Effector memory CD4-positive, alpha-beta T cell (primary cell): ENCODE measurements at regions not wholly inside any gene's neighbourhood (a gene's known extent, or its start where the extent isn't known, plus 50 kb on each side); places are given as distances from the start of the nearest gene placed in this dataset.

Experiments
- DNase-seq, 3 donors: peaks; one replicate each; pipeline ENCODE4 v3.0.0-alpha.2; 2020
- H3K27ac ChIP-seq: 2 replicates; pipeline ENCODE4 v1.7.0; 2013; ENCODE audit warnings: mild to moderate bottlenecking, low read length, moderate library complexity; ENCODE audit not compliant: insufficient read depth, poor library complexity, severe bottlenecking
- H3K27me3 ChIP-seq: replicated peaks from 2 replicates; pipeline ENCODE4 v1.7.0; 2013; ENCODE audit warnings: mild to moderate bottlenecking, low read length; ENCODE audit not compliant: insufficient read depth, control insufficient read depth, poor library complexity, severe bottlenecking
- H3K36me3 ChIP-seq: 2 replicates; pipeline ENCODE4 v1.7.0; 2013; ENCODE audit warnings: mild to moderate bottlenecking, low read length, moderate library complexity; ENCODE audit not compliant: control insufficient read depth, insufficient read depth
- H3K4me1 ChIP-seq: 2 replicates; pipeline ENCODE4 v1.7.0; 2013; ENCODE audit warnings: low read length, mild to moderate bottlenecking; ENCODE audit not compliant: control insufficient read depth, insufficient read depth, poor library complexity, severe bottlenecking
- H3K4me3 ChIP-seq: 2 replicates; pipeline ENCODE4 v1.7.0; 2013; ENCODE audit warnings: low read length, low read depth, mild to moderate bottlenecking; ENCODE audit not compliant: insufficient read depth, poor library complexity, severe bottlenecking
- H3K9me3 ChIP-seq: 2 replicates; pipeline ENCODE4 v1.7.0; 2013; ENCODE audit warnings: mild to moderate bottlenecking, low read length, moderate library complexity; ENCODE audit not compliant: control insufficient read depth

- no peaks in the 10 kb centered on the region for H3K9me3 ChIP-seq
- H3K36me3 ChIP-seq, result no peaks in the 10 kb centered on the region
- no peaks in the 10 kb centered on the region for H3K4me1 ChIP-seq
- H3K4me3 ChIP-seq, result no peak overlapping the region
- H3K27ac ChIP-seq, result no peak overlapping the region
- no peak for DNase-seq
- H3K27me3 ChIP-seq, result no peaks in the 10 kb centered on the region
Observed at GRCh38 chr11:69934861-69935494, 115.8 kb upstream of the FGF3 start.

DNA sequence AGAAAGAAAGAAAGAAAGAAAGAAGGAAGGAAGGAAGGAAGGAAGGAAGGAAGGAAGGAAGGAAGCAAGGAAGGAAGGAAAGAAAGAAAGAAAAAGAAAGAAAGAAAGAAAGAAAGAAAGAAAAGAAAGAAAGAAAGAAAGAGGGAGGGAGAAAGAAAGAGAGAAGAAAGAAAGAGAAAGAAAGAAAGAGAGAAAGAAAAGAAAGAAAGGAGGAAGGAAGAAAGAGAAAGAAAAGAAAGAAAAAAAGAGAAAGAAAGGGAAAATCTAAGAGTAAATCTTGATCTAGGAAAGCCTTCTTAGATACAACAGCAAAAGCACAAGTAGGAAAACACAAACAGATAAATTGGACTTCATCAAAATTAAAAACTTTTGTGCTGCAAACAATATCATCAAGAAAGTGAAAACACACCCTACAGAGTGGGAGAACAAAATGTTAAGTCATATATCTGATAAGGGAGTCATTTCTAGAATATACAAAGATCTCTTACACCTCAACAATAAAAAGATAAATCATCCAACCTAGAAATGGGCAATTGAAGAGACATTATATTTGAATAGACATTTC lies 116.8 kb upstream of the FGF3 start:
- Histone ChIP-seq H3K4me3 (no peak overlapping the region), H3K4me1 (no peaks in the 10 kb centered on the region), H3K36me3 (no peaks in the 10 kb centered on the region), H3K27me3 (no peaks in the 10 kb centered on the region), H3K27ac (no peak overlapping the region), H3K9me3 (no peaks in the 10 kb centered on the region)
- DNase-seq, result no peak

DNA sequence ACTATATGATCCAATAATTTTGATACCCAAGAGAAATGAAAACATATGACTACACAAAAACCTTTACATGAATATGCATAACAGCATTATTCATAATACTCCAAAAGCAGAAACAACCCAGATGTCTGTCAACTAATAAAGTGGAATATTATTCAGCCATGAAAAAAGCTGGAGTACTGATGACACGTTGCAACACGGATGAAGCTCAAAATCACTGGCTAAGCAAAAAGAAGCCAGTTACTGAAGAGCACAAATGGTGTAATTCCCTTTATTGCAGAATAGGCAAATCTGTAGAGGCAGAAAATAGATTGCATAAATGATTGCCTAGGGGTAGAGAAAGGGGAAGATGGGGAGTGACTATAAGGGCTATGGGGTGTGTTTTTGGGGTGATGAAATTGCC lies 117.6 kb upstream of the FGF3 start:
- no peaks in the 10 kb centered on the region for H3K9me3 ChIP-seq
- H3K4me1 ChIP-seq, result no peaks in the 10 kb centered on the region
- H3K4me3 ChIP-seq, result no peak overlapping the region
- no peak for DNase-seq
- no peaks in the 10 kb centered on the region for H3K36me3 ChIP-seq
- no peaks in the 10 kb centered on the region for H3K27me3 ChIP-seq
- H3K27ac ChIP-seq, result no peak overlapping the region

DNA sequence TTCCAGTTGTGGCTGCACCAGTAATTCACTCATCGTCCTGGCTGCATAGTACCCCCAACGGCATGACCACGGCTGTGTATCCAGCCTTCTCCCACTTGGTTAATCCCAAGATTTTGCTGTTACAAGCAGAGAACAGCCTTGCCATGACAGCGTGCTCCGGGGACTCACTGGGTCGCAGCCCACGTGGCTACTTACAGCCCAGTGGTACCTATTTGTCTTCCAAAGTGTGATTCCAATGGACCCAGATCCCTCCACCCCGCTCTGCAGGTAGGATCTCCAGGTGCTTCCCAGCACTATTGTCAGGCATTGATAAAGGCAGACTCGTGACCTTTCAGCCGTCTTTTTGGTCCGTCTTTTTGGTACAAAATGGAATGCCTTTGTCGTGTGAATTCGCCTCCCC lies 119.0 kb upstream of the FGF3 start:
- Histone ChIP-seq H3K27me3 (peaks cover 4% of the 10 kb centered on the region), H3K4me1 (no peaks in the 10 kb centered on the region), H3K4me3 (no peak overlapping the region), H3K36me3 (no peaks in the 10 kb centered on the region), H3K9me3 (no peaks in the 10 kb centered on the region), H3K27ac (no peak overlapping the region)
- no peak for DNase-seq

DNA sequence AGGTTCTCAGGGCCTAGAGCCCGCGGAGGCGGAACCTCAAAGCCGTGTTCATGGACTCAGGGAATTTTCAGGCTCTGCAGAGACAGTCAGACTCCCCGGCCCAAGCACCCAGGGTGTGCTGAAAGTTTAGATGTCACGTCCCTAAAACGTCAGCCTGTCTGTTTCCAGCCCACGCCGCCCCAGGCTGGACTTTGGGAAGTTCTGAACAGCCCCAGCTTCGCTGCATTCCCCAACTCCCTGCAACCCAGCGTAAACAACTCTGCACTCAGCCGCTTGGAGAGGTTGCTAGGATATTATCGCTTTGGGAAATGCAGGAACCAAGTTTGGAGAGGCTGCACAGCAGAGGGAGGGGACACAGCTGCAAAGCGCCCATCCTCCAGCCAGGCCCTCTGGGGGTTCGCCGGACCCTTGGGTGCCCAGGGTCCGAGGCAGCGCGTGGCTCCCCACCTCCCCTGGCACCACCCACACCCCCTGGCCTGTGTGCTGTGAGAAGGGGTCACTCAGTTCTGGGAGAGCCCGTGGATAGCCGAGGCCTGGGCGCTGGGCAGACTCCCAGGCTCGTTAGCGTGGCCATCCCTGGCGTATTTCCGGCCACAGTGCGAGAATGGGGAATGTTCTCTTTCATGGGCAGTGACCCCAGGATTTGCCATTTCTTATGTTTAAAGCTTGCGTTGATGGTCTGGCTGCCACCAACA lies 120.5 kb upstream of the FGF3 start:
- no peaks in the 10 kb centered on the region for H3K4me1 ChIP-seq
- H3K9me3 ChIP-seq, result no peaks in the 10 kb centered on the region
- H3K27me3 ChIP-seq, result peaks cover 4% of the 10 kb centered on the region
- H3K27ac ChIP-seq, result no peak overlapping the region
- no peak for DNase-seq
- H3K4me3 ChIP-seq, result no peak overlapping the region
- H3K36me3 ChIP-seq, result no peaks in the 10 kb centered on the region

DNA sequence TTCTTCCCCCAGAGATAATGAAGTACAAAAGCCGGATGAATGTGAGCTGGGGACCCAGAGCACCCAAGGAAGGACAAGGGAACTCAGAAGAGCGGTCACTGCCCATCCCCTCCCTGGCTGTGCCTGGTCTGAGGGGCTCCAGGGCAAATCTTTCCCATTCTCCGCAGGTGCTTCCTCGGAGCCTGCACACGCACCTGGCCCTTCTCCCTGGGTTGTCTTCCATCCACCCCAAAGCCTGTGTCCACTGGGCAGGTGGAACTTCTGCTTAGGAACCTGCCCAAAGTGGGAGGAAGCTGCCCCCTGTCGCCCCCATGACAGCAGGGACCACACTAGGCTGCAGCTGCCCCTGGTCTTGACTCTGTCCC lies 121.0 kb upstream of the FGF3 start:
- Histone ChIP-seq H3K27me3 (peaks cover 4% of the 10 kb centered on the region), H3K27ac (no peak overlapping the region), H3K4me3 (no peak overlapping the region), H3K36me3 (no peaks in the 10 kb centered on the region), H3K9me3 (no peaks in the 10 kb centered on the region), H3K4me1 (no peaks in the 10 kb centered on the region)
- DNase-seq, result no peak

- DNase-seq, result no peak
- no peaks in the 10 kb centered on the region for H3K4me1 ChIP-seq
- H3K27me3 ChIP-seq, result peaks cover 4% of the 10 kb centered on the region
- H3K36me3 ChIP-seq, result no peaks in the 10 kb centered on the region
- H3K4me3 ChIP-seq, result no peak overlapping the region
- no peaks in the 10 kb centered on the region for H3K9me3 ChIP-seq
- no peak overlapping the region for H3K27ac ChIP-seq
Observed at GRCh38 chr11:69941546-69942332, 122.5 kb upstream of the FGF3 start.

DNA sequence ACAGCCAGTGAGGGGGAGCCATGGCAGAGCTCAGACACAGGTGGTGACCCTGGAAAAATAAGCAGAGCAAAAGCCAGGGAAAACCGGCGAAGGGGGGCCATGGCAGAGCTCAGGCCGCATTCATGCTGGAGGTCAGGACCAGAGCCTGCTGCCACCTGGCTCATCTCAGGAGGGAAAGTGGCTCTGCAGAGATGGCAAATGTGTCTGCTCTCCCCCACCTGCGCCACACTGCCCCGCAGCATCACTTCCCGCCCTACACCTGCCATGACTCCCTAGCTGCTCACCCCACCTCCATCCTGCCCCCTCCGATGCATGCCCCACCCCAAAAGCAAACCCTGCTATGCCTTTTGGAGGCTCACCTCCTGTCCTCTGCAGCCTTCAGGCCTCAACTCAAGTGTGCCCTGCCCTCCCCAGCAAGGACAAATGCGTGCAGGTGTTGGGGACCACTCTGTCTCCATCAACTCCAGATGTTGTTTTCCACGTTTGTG lies 123.2 kb upstream of the FGF3 start:
- Histone ChIP-seq H3K4me1 (no peaks in the 10 kb centered on the region), H3K4me3 (no peak overlapping the region), H3K9me3 (no peaks in the 10 kb centered on the region), H3K27me3 (peaks cover 4% of the 10 kb centered on the region), H3K27ac (no peak overlapping the region), H3K36me3 (no peaks in the 10 kb centered on the region)
- DNase-seq, result no peak

DNA sequence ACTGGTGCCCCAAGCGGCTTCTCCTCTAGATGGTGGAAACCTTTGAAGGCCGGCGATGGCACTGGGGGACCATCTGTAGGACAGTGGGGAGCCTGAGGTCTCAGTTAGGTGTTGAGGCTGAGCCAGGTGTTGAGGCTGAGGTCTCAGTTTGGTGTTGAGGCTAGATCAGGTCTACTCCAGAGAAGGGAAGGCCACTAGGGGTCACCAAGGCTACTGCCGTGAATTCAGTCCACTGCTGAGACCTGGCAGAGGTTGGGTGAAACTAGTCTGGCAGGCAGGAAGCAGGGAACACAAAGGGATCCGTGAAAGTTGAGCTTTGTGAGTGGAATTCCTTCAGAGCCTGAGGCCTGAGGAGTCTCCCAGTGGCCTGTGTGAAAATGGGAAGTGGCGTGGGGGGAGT lies 123.8 kb upstream of the FGF3 start:
- DNase-seq, result no peak
- no peak overlapping the region for H3K4me3 ChIP-seq
- H3K27me3 ChIP-seq, result peaks cover 4% of the 10 kb centered on the region
- no peak overlapping the region for H3K27ac ChIP-seq
- H3K4me1 ChIP-seq, result no peaks in the 10 kb centered on the region
- H3K9me3 ChIP-seq, result no peaks in the 10 kb centered on the region
- H3K36me3 ChIP-seq, result no peaks in the 10 kb centered on the region

DNA sequence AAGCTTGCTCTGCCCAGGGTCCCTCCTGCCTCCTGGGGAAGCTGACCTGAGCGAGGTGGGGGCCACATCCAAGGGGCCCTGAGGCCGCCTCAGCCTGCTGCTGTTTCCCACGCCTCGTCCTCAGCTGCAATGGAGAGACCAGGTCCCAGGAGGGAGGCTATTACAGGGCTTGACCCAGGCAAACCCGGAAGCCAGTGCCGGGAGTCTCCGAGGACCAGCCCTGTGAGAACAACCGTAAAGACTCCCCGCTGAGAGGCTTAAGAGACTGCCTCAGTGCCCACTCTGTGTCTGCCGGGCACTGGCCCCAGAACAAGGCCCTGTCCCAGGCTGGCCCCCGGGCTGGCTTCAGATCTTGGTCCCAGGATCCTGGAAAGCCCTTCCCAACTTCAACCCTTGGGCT lies 124.3 kb upstream of the FGF3 start:
- H3K27me3 ChIP-seq, result peaks cover 4% of the 10 kb centered on the region
- no peaks in the 10 kb centered on the region for H3K4me1 ChIP-seq
- no peaks in the 10 kb centered on the region for H3K9me3 ChIP-seq
- no peak for DNase-seq
- no peak overlapping the region for H3K4me3 ChIP-seq
- no peak overlapping the region for H3K27ac ChIP-seq
- no peaks in the 10 kb centered on the region for H3K36me3 ChIP-seq
